ENCODE measurements at regions not wholly inside any gene's neighbourhood (a gene's known extent, or its start where the extent isn't known, plus 50 kb on each side); places are given as distances from the start of the nearest gene placed in this dataset.

DNA sequence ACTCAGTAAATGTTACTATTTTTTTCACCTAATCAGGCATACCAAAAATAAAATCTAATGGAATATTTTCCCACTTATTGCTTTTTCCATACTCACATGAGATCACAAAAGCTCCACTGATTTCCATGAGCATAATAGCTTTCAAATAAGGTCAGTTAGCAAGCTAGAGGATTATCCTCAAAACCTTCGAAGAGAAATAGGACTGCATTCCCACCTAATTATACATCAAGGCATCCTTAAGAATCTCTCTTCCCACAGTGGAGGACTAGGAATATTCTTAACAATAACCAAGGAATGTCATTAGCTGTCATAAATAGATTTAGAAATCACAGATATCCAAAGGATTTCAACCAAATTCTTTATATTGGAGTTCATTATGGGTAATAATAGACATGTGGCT lies 127.9 kb upstream of the STT3B start:
- DNase-seq: no peak

DNA sequence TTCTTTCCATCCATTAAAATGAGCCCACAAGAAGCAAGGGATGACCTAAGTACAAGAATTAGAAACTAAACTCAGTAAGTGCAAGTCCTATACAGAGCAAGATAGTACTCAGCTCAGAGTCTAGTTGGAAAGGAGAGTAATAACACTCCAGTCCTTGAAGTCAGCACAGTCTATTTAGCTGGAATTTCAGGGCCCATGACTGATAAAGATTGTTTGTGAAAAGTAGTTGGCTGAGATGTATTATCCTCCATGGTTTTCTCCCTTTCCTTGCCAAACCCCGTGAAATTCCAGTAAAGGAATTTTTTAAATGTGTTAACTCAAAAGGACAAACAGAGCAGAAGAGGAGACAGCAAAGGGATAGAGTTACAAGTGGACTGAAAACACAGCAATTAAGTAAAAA lies 127.2 kb upstream of the STT3B start:
- no peak for DNase-seq

DNA sequence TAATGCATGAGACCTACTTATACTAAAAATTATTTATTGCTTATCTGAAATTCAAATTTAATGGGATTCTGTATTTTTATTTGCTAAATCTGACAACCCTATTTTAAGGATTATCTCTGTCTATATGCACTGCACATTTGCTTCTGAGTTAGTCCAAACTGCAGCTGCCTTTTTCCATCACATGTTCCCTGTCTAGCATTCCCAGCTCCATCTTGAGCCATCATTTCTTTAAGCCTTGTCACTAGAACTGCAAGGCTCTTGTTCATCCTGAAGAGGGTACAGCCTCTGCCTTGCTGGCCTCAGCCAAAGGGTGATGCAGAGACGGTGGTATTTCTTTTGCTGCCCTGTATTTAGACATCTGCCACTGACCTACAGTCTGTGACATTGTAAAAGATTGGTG lies 125.8 kb upstream of the STT3B start:
- DNase-seq: no peak

DNA sequence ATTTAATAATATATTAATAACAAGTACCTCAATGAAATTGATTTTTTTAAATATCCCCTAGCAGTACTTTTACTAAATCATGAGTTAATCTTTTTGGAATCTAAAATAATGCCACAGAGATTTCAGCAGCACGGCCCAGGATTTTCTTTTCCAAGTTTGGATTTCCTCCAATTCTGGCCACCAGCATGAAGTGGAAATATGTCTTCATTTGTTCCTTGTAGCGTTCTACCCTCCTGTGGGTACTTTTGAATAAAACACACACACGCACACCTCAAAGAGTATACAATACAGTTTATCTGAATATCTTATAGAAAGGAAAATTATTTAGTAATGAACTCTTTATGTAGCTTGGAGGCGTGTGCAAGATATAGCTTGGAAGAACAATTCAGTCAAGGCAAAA lies 125.1 kb upstream of the STT3B start:
- DNase-seq: no peak

DNA sequence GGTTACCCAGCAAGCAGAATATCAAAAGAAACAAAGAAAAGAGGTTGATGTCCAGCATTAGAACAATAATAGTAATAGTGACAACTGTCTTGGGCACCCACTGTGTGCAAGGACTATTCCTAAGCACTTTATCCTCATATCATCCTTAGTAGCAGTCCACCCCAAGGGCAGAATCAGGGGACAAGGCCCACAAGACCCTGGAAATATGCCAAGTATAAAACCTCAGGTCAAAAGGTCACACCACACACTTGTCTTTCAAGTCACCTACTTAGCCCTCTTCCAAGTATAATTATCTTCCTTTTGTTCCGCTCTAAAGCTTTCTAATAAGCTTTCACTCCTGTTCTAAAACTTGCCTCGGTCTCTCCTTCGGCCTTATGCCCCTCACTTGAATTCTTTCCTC lies 124.0 kb upstream of the STT3B start:
- no peak for DNase-seq

DNA sequence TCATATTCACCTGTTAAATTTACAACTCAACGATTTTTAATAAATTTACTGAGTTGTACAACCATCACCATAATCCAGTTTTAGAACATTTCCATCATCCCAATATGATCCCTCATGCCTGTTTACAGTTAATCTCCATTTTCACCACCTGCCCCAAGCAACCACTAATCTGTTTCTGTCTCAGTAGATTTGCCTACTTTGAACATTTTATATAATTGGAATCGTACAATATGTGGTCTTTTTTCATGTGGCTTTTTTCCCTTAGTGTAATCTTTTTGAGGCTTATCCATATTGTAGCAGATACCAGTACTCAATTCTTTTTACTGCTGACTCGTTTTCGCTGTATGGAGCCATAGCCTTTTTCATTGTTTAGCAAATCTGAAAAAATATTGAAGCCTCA lies 123.3 kb upstream of the STT3B start:
- no peak for DNase-seq

DNA sequence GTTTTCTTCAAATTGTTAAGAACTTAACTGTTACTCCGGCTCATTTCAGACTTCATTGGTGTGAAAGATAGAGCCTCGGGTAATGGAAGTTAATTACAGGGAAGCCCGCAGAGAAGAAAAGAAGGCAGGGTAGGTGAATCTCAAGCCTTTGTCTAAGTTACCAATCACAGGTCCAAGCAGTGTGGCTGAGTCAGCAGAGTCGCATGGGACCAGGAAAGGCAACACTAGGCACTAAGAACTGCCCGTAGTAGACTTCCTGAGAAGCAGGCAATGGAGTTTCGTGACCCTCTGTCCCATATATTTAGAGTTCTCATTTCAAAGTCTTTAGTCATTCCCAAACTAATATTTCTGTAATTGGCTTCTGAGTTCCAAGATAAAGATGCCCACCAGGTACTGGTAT lies 122.9 kb upstream of the STT3B start:
- DNase-seq: no peak

DNA sequence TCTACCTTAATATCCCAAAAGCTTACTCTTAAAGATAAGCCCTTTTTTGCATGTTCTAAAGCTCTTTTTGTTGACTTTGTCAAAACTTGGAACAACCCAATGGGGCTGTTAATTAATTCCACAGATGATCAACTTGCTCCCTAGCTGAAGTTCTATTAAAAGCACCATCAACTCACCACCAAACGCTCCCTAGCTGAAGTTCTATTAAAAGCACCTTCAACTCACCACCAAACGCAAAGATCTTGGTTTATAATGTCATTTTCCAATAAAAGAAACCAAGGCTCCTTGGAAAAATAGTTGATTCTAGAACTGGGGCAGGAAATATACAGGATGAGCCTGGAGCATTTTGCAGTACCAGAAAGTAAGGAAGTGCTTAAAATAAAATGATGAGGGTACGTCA lies 122.3 kb upstream of the STT3B start:
- DNase-seq: no peak

DNA sequence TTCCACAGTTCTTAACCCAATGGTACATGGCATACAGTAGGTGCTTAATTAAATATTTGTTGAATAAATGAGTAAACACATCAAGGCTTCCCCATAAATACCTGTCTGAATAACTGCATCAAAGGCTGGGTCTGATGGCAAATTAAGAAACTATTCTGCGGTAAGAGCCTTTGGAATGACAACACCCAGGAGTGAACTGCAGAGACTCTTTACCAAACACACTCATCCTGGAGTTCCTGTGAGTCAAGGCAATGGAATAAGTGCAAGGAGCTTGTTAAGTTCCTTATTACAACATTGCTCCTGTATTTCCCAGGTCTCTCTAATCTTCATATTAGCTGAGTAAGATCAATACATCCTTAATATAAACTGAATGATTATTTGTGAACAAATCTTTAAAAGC lies 119.9 kb upstream of the STT3B start:
- DNase-seq: no peak

DNA sequence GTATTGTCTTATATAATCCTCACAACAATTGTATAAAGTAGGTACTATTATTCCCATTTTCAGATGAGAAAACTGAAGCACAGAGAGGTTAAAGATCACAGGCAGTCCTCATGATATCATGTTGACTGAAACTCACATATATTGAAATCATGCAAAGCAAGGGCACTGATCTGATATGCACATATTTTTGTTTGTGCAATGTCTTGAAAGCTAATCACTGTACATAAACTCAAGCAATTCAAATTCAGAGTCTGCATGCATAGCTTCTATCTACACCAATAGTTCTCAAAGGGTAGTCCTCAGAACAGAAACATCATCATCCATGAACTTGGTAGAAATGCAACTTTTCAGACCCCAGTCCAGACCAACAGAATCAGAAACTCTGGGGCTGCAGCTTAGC lies 119.2 kb upstream of the STT3B start:
- no peak for DNase-seq

DNA sequence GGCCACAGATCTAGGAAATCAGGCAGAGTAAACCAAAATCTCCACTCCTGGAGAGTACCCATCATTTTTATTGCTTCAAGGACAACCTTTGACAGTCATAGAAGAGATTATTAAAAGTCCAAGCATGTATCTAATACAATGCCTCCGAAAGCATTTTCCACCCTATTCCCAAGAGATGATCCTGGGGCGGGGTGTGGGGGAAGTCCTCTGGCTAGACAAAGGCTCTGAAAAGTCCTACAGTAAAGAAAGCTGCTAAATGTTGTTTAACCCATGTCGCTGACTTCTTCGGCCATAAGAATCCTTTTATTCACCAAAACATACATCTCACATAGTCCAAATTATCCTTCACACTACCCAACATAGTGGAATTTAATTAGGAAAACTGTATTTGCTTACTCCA lies 115.7 kb upstream of the STT3B start:
- no peak for DNase-seq

DNA sequence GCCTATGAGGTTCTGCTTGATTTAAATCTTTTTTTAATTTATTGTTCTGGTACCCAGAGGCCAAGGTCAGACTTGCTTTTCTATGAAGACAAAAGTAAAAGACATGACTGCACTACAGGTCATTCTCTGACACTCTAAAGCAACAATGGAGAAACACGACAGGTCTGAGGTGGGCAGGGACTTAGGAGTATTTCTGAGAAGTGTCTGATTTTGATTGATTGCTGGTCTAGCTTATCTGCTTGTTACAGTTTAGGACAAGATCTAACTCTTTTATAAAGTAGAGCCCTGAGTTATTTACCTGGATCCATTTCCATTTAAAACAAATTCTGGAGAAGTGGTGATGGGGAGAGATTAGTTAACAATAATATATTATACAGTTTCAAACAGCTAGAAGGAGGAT lies 115.2 kb upstream of the STT3B start:
- DNase-seq: no peak

DNA sequence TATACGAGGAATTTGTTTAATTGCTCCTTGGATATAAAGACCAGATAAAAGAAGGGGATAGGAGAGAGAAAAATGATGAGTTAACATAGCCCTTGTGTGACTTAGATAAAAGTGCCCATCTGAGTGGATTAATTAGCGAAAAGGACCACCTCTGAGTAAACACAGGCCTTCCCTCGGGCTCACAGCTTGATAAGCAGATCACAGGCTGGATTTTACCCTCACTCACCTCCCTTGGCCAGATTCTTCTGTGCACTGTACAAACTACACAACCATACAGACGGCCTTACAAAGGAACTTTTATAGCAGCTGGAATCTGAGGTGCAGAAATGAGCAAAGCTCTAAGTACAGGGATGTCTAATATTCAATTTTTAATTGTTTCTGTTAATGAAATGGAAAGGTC lies 112.4 kb upstream of the STT3B start:
- no peak for DNase-seq

DNA sequence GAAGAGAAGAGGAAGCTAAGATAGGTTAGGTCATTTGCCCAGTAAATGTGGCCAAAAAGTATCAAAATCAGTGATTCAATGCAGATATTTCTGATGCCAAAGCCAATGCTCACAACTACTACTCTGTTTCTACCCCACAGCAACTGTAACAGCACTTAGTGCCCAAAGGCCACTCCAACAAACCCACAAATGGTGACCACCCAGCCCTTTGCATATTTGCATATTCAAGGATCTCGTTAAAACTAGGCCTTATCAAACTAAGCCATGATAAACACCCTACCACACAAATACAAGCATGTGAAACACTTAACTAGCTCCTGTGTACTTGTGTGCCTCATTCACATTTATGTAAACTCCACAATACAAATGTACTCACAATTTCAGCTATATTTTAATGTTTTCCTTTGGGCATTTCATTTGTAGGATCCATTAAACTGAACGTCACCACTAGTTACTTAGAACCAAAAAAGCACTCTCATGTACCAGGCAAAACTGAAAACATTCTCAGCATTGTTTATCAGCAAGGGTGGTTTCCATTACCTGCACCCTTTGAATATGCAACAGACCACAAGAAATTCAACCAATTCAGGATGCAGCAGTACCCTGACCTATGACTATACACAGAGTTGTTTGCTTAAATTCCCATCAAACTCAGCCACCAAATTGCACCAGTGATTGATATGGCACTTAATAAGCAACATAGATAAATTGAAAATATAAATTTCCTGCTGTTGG lies 111.2 kb upstream of the STT3B start:
- DNase-seq: no peak

DNA sequence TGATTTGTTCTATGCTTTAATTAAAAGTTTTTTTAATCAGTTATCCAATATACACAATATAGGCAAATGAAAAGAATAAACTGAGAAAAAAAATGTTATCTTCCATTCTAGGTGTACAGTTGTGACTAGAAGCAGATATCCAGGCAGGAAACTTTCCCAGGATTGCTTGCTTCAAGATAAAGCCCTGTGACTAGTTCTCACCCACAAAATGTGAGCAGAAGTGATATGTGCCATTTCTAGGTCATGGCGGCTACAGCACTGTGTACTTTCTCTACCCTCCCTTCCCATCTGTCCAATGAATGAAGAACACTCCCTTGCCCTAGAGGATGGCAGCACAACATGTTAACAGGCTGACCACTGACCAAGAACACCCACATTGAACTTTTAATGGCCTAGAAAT lies 110.5 kb upstream of the STT3B start:
- no peak for DNase-seq

DNA sequence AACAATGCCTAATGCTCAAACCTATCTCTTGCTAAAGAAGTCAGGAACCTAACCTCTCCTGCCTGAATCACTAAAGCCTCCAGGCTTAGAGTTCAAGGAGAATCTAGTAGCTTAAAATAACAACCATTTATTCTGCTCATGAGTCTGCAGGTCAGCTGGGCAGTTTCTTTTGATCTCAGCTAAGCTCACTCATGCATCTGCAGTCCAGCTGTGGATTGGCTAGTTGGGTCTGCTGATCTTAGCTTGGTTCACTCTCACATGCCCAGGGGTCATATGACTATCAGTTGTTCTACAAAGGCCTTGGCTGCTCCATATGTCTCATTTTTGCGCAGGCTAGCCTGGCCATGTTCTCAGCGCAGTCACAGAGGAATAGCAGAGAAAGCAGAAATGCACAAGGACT lies 109.2 kb upstream of the STT3B start:
- DNase-seq: no peak

DNA sequence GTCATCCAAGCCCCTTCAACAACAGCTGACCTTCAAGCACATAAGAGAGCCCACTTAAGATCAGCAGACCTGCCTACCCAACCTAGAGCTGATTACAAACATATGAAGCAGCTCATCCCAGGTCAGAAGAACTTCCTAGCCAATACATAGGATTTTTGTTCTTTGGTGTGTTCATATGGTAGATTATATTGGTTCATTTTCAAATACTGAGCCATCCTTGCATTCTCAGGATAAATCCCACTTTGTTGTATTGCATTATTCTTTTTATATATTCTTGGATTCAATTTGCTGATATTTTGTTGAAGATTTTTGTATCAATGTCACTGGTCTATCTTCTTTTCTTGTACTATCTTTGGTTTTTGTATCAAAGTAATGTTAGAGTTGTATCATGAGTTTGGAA lies 107.3 kb upstream of the STT3B start:
- no peak for DNase-seq

DNA sequence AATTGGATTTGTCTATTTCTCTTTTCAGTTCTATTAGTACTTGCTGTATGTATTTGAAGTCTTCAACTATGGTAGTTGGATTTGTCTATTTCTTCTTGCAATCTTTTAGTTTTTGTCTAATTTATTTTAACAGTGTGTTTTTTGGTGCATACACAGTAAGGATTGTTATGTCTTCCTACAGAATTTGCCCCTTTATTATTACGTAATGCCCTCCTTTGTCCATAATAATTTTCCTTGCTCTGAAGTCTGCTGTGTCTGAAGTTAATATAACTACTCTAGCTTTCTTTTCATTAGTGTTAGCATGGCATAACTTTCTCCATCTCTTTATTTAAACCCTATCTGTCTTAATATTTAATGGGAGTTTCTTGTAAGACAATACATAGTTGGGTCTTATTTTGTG lies 105.1 kb upstream of the STT3B start:
- DNase-seq: no peak

DNA sequence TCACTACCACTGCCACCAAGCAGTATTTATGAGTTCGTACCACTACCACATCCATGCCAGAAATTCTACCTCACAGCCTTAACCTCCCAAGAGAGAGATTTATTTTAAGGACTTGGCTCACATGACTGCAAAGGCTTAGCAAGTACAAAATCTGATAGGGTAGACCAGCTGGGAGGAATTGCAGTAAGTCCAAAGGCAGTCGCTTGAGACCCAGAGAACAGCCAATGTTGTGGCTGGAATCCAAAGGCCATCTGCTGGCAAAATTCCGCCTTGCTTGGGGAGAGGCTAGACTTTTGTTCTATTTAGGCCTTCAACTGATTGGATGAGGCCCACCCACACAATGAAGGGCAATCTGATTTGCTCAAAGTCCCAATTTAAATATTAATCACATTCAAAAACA lies 101.4 kb upstream of the STT3B start:
- no peak for DNase-seq

DNA sequence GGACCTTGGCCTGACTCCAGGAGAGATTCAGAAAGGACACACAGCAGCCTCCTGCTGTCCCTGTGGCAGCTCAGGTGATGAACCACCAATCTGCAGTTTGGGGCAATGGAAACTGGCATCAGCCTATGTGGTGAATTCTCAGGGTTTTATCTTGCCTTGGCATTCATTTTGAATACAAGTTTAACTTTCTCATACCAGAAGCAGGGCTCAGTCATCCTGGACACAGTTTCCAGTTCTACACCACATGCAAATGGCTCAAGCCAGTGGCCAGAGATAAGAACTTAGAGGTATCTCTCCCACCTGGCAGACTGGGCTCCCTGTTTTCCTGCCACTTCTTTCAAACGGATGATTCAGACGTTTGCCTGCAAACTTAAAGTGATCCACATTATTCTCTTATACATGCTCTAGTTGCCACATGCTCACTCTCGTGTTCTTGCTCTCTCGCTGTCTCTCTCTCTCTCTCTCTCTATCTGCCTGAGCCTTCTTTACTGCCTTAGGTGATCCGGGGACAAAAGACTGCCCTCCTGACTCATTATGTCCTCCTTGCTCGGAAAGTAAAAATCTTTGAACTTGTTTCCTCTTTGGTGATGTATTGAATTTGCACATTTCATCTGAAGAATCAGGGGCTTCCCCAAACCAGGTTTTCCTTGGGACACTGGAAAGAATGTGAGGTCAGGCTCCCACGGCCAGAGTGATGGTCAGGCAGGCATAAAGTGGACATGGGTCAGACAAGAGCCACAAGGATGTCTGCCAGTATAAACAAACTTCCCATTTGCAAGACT lies 99.6 kb upstream of the STT3B start:
- DNase-seq: no peak

DNA sequence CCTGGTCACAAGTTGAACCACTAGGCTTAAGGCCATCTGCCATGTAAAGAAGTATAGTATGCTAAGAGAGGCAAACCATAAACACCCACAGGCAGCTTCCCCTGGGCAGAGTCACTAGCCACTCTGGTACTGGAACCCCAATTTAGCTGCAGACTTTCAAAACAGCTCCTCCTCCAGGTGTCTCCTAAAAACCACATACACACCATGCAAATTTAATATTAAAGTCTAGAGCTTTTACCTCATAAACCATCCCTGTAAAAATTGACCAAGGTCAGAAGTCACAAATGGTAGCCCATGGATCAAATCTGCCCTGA lies 99.1 kb upstream of the STT3B start:
- no peak for DNase-seq

DNA sequence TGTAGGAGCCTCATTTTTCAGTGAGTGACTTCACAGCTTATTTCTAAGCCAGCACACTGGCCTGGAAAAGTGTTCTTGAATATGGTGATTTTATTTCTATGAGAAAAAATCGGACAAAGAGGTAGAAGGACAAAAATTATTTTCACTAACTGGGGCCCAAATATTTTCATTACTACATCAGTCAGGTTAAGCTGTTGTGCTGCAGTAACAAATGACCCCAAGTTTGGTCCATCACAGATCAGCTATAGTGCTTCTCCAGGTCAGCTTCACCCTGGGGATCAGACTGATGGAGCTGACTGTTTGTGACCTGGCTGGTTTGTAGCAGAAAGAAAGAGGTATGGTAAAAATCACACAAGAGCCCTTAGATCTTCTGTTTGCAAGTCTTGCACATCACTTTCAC lies 97.9 kb upstream of the STT3B start:
- DNase-seq: no peak

DNA sequence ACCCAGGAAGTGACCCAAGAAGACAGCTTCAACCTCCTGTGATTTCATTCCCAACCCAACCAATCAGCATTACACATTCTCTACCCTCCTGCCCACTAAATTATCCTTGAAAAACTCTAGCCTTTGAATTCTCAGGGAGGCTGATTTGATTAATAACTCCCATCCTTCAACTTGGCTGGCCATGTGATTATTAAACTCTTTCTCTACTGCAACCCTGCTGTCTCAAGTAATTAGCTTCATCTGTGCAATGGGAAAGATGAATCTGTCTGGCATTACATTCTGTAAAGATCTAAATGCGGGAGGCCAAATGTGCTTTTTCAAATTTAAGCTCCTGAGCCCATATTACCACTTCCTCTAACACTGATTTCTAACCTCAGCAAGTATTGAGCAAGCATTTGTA lies 95.9 kb upstream of the STT3B start:
- no peak for DNase-seq

DNA sequence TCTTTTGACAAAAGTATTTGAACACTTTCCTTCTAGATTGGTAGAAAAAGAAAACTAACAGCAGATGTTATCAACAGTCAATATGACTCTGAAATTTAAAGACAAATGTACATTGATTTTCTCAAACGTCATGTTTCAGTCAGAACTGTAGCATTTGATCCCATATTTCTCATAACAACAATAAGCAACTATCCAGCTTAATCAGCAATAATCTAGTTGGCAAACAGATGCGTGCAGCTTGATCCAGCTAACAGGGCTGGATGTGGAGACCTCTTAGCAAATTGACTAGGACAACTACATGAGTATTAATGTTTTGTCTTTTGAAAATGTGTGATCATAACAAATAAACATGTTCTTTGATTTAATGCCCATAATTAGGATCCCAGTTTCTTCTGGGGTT lies 94.0 kb upstream of the STT3B start:
- no peak for DNase-seq
